ENCODE measurements at regions not wholly inside any gene's neighbourhood (a gene's known extent, or its start where the extent isn't known, plus 50 kb on each side); places are given as distances from the start of the nearest gene placed in this dataset.

DNA sequence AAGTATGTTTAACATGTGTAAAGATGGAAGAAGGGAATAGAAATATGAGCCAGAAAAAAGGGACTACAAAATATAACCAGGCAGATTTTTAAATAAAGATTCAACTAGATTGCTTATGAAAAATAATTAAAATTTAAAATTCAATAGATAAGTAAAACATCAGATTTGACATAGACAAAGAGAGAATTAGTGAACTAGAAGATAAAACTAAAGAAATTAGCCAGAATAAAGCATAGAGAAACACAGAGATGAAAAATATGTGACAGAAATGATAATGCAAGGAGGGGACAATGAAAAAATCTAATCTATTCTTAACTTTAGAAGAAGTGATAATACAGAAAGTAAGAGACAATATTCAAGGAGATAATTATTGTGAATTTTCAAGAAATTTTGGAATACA lies 222.6 kb upstream of the PMFBP1 start:
- intact Hi-C loops (cut with micrococcal nuclease; ENCODE audit: unreplicated experiment) = no loop called here
- H3K4me1 ChIP-seq = no peaks in the 10 kb centered on the region
- DNase-seq = no peak
- Mint-ChIP-seq H3K27me3 (ENCODE audit: insufficient read depth, unreplicated experiment) (no peaks in the 10 kb centered on the region), H3K27ac (ENCODE audit: unreplicated experiment) (no peak overlapping the region), H3K4me3 (ENCODE audit: unreplicated experiment) (no peak overlapping the region), H3K4me1 (ENCODE audit: low read depth, unreplicated experiment) (no peaks in the 10 kb centered on the region), H3K9me3 (ENCODE audit: unreplicated experiment) (peaks cover 15% of the 10 kb centered on the region), H3K36me3 (ENCODE audit: insufficient read depth, unreplicated experiment) (no peaks in the 10 kb centered on the region)
- H3K27me3 ChIP-seq (replicated peaks; ENCODE audit: control insufficient read depth, insufficient read depth, low read length) = no peaks in the 10 kb centered on the region
- POLR2A ChIA-PET = no interaction called here
- peaks cover 11% of the 10 kb centered on the region for H3K9me3 ChIP-seq
- H3K36me3 ChIP-seq (ENCODE audit: control insufficient read depth, insufficient read depth, low read length) = no peaks in the 10 kb centered on the region
- CTCF ChIA-PET = no interaction called here
- BruUV-seq (replicated peaks) = no TSS peak
- H3K4me3 ChIP-seq (ENCODE audit: low read depth, low read length) = no peak overlapping the region
- TF ChIP-seq, protein P1, sequence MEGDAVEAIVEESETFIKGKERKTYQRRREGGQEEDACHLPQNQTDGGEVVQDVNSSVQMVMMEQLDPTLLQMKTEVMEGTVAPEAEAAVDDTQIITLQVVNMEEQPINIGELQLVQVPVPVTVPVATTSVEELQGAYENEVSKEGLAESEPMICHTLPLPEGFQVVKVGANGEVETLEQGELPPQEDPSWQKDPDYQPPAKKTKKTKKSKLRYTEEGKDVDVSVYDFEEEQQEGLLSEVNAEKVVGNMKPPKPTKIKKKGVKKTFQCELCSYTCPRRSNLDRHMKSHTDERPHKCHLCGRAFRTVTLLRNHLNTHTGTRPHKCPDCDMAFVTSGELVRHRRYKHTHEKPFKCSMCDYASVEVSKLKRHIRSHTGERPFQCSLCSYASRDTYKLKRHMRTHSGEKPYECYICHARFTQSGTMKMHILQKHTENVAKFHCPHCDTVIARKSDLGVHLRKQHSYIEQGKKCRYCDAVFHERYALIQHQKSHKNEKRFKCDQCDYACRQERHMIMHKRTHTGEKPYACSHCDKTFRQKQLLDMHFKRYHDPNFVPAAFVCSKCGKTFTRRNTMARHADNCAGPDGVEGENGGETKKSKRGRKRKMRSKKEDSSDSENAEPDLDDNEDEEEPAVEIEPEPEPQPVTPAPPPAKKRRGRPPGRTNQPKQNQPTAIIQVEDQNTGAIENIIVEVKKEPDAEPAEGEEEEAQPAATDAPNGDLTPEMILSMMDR (IDR thresholded peaks at IDR 0.05; ENCODE audit: insufficient read depth in 1 of 2, low read depth in 1 of 2, low read length in 1 of 2, severe bottlenecking in 1 of 2, unreplicated experiment in 1 of 2) = no peak

DNA sequence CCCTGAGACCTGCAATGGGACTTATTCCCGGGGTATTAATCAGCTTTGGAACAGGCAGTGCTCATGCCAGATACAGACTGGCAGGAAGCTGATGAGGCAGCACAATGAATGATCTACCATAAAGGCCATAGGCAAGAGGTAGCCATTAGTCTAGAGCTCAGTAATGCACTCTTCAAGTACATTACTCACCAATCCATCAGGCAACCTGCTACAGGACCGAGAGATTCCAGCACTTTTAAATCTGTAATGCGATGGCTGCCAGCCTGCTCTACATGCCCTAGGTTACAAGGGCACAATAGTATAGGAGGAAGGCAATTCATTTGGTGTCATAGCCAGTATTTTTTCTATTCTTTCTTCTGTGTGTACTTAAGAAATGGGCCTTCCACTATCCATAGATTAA lies 217.8 kb upstream of the PMFBP1 start:
- intact Hi-C loops (cut with micrococcal nuclease; ENCODE audit: unreplicated experiment) = no loop called here
- H3K4me3 ChIP-seq (ENCODE audit: low read depth, low read length) = no peak overlapping the region
- H3K36me3 Mint-ChIP-seq (ENCODE audit: insufficient read depth, unreplicated experiment) = no peaks in the 10 kb centered on the region
- ChIA-PET POLR2A (no interaction called here), CTCF (no interaction called here)
- H3K4me3 Mint-ChIP-seq (ENCODE audit: unreplicated experiment) = no peak overlapping the region
- H3K27me3 ChIP-seq (replicated peaks; ENCODE audit: control insufficient read depth, insufficient read depth, low read length) = no peaks in the 10 kb centered on the region
- H3K9me3 Mint-ChIP-seq (ENCODE audit: unreplicated experiment) = peaks cover 51% of the 10 kb centered on the region
- no peak for DNase-seq
- TF ChIP-seq, protein P1 (IDR thresholded peaks at IDR 0.05; ENCODE audit: insufficient read depth in 1 of 2, low read depth in 1 of 2, low read length in 1 of 2, severe bottlenecking in 1 of 2, unreplicated experiment in 1 of 2) = no peak
- H3K27ac Mint-ChIP-seq (ENCODE audit: unreplicated experiment) = no peak overlapping the region
- H3K36me3 ChIP-seq (ENCODE audit: control insufficient read depth, insufficient read depth, low read length) = no peaks in the 10 kb centered on the region
- H3K27me3 Mint-ChIP-seq (ENCODE audit: insufficient read depth, unreplicated experiment) = no peaks in the 10 kb centered on the region
- H3K4me1 ChIP-seq = no peaks in the 10 kb centered on the region
- no peaks in the 10 kb centered on the region for H3K4me1 Mint-ChIP-seq (ENCODE audit: low read depth, unreplicated experiment)
- H3K9me3 ChIP-seq = peaks cover 11% of the 10 kb centered on the region
- no TSS peak for BruUV-seq (replicated peaks)

DNA sequence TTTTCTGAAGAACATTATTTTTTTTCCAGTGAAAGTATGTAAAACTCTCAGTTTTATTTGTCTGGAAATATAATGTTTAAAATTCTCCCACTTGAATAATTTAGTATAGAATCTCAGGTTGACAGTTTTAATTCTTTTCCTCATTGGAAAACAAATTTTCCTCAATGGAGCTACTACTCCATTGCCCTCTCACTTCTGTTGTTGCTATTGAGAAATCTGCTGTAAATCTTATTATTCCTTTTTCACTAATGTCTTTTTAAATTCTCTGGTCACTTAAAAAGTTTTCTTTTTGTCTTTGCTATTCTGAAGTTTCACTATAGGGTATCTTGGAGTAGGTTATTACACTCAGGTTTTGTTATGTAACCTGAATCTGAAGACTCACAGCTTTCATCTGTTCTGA lies 216.1 kb upstream of the PMFBP1 start:
- ChIA-PET POLR2A (no interaction called here), CTCF (no interaction called here)
- H3K4me1 Mint-ChIP-seq (ENCODE audit: low read depth, unreplicated experiment) = no peaks in the 10 kb centered on the region
- no peak overlapping the region for H3K4me3 Mint-ChIP-seq (ENCODE audit: unreplicated experiment)
- no peak overlapping the region for H3K27ac Mint-ChIP-seq (ENCODE audit: unreplicated experiment)
- no TSS peak for BruUV-seq (replicated peaks)
- intact Hi-C loops (cut with micrococcal nuclease; ENCODE audit: unreplicated experiment) = no loop called here
- no peaks in the 10 kb centered on the region for H3K27me3 ChIP-seq (replicated peaks; ENCODE audit: control insufficient read depth, insufficient read depth, low read length)
- H3K27me3 Mint-ChIP-seq (ENCODE audit: insufficient read depth, unreplicated experiment) = no peaks in the 10 kb centered on the region
- no peaks in the 10 kb centered on the region for H3K4me1 ChIP-seq
- DNase-seq = no peak
- no peaks in the 10 kb centered on the region for H3K36me3 ChIP-seq (ENCODE audit: control insufficient read depth, insufficient read depth, low read length)
- 0 out of 2 replicates have a peak, but pooled peaks cover 3% of the 10 kb centered on the region for H3K9me3 ChIP-seq
- TF ChIP-seq, protein P1 (IDR thresholded peaks at IDR 0.05; ENCODE audit: insufficient read depth in 1 of 2, low read depth in 1 of 2, low read length in 1 of 2, severe bottlenecking in 1 of 2, unreplicated experiment in 1 of 2) = no peak
- H3K9me3 Mint-ChIP-seq (ENCODE audit: unreplicated experiment) = peaks cover 53% of the 10 kb centered on the region
- H3K36me3 Mint-ChIP-seq (ENCODE audit: insufficient read depth, unreplicated experiment) = no peaks in the 10 kb centered on the region
- H3K4me3 ChIP-seq (ENCODE audit: low read depth, low read length) = no peak overlapping the region
